ENCODE measurements at regions not wholly inside any gene's neighbourhood (a gene's known extent, or its start where the extent isn't known, plus 50 kb on each side); places are given as distances from the start of the nearest gene placed in this dataset.

GRCh38 chr4:74845834-74846233, 51.5 kb upstream of the BTC start:
- TF ChIP-seq, protein P1, sequence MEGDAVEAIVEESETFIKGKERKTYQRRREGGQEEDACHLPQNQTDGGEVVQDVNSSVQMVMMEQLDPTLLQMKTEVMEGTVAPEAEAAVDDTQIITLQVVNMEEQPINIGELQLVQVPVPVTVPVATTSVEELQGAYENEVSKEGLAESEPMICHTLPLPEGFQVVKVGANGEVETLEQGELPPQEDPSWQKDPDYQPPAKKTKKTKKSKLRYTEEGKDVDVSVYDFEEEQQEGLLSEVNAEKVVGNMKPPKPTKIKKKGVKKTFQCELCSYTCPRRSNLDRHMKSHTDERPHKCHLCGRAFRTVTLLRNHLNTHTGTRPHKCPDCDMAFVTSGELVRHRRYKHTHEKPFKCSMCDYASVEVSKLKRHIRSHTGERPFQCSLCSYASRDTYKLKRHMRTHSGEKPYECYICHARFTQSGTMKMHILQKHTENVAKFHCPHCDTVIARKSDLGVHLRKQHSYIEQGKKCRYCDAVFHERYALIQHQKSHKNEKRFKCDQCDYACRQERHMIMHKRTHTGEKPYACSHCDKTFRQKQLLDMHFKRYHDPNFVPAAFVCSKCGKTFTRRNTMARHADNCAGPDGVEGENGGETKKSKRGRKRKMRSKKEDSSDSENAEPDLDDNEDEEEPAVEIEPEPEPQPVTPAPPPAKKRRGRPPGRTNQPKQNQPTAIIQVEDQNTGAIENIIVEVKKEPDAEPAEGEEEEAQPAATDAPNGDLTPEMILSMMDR (IDR thresholded peaks at IDR 0.05): no peak
- no peak for TF ChIP-seq POLR2A (IDR thresholded peaks at IDR 0.05)

All from thyroid gland (tissue), 4 donors.